H1 (cell line): ENCODE measurements at regions not wholly inside any gene's neighbourhood (a gene's known extent, or its start where the extent isn't known, plus 50 kb on each side); places are given as distances from the start of the nearest gene placed in this dataset.

Experiments
- GTF2F1 ChIP-seq: IDR thresholded peaks from 2 replicates; pipeline ENCODE4 v1.6.1; 2012; ENCODE audit warnings: low read depth, low read length, improper control_type of control experiment, borderline replicate concordance
- KDM1A ChIP-seq: fragments of 200-600, 300-600 bp; sonication (generic); IDR thresholded peaks from 2 replicates; pipeline ENCODE4 v1.7.1; 2016; ENCODE audit warnings: mild to moderate bottlenecking, low read length, borderline replicate concordance
- SP4 ChIP-seq: IDR thresholded peaks from 2 replicates; pipeline ENCODE4 v1.6.1; 2012; ENCODE audit warnings: low read length, inconsistent platforms

DNA sequence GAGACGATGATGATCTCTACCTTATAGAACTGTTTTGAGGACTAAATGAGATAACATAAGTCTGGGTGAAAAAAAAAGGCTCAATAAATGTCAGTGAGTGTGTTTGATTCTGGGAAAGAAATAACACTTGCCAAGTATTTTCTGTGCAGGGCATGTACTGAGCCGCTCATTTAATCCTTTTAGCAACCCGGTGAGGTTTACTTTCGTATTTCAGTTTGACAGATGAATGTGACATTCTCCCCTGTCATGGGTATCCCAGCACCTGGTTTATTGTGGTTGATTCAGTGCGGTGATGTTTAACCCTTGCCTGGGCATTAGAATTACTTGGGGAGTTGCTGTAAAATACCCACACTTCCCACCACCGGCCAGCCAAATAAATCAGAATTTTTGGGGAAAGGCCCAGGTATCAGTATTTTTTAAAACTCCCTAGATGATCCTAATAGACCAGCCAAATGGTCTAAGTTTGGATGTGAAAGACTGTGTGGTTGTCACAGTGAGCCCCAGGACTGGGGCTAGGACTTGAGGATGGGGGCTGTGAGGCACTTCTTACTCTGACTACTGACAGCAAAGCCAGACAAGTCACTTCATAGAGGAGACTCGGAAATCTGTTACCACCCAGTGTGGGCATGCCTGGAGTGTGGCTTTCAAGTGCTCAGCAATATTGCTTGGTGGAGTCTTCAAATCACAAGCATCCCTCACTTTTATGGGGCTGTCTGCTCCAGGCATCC, 100.2 kb upstream of the KCNG1 start (continued):
- TF ChIP-seq GTF2F1: no peak
- TF ChIP-seq SP4: no peak
- no peak for TF ChIP-seq KDM1A
